ENCODE measurements at regions not wholly inside any gene's neighbourhood (a gene's known extent, or its start where the extent isn't known, plus 50 kb on each side); places are given as distances from the start of the nearest gene placed in this dataset.

DNA sequence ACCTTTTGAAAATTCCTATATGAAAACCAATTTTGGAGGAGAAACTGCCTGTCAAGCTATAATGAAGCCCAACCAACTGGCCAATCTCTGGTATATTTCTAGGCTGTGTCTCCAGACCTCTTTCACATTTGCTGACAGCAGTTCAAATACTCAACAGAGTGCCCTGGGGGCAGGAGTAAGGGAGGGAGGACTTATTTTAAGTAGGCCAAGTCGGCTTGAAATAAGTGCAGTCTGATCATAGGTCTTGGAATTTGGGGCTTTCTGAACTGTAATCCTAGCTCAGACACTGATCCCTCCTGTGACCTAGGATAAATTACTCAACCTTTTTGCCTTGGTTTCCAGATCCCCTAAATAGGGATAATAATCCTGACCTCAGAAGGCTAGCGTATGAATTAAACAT is 59.4 kb upstream of the SLC7A11 start:
- TF ChIP-seq POLR2A (IDR thresholded peaks at IDR 0.05; ENCODE audit: low read length) (no peak), GATA1 (IDR thresholded peaks at IDR 0.05; ENCODE audit: low read depth, low read length) (no peak)
